ENCODE measurements at regions not wholly inside any gene's neighbourhood (a gene's known extent, or its start where the extent isn't known, plus 50 kb on each side); places are given as distances from the start of the nearest gene placed in this dataset.

- DNase-seq (ENCODE audit: low read depth, low spot score) = no peak
- CTCF ChIA-PET = interaction anchor here (1.0 to 4.8 kb wide), 2 partner anchors 10 to 13 kb away, joined by 5 to 32 read pairs; no protein-coding TSS in a partner anchor
- POLR2A ChIA-PET = no interaction called here
- no peak overlapping the region for H3K4me3 ChIP-seq (ENCODE audit: low read depth, low read length)
- TF ChIP-seq CTCF (IDR thresholded peaks at IDR 0.05; ENCODE audit: insufficient read depth, low read length, missing control alignments) = no peak
Observed at GRCh38 chr14:61847861-61848260, 85.6 kb downstream of the SNAPC1 start.

DNA sequence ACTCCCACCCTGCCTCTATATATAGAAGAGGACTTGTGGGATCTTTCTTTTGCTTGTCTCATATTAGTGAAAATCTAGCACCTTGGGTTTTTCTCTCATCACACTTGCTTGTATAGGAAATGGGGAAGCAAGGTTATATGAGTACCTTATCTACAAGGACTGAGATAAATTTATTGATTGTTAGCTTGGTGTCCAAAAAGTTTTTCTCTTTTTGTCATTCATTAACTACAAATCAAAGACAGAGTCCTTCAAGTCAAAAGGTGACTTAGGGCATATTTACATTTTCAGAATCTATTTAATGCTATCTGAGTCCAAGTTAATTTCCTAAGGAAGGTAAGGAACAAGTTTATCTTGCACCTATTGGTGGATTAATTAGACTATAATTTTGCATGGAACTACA is 92.7 kb downstream of the SNAPC1 start:
- DNase-seq (ENCODE audit: low read depth, low spot score) = no peak
- no peak for TF ChIP-seq CTCF (IDR thresholded peaks at IDR 0.05; ENCODE audit: insufficient read depth, low read length, missing control alignments)
- H3K4me3 ChIP-seq (ENCODE audit: low read depth, low read length) = no peak overlapping the region
- ChIA-PET POLR2A (no interaction called here), CTCF (no interaction called here)

- TF ChIP-seq CTCF (IDR thresholded peaks at IDR 0.05; ENCODE audit: insufficient read depth, low read length, missing control alignments) = peak; percentile 69
- CTCF ChIA-PET = interaction anchor here (0.8 to 3.3 kb wide), 14 partner anchors 13 to 427 kb away, joined by 3 to 23 read pairs (median 4); no protein-coding TSS in a partner anchor
- DNase-seq (ENCODE audit: low read depth, low spot score) = no peak
- POLR2A ChIA-PET = no interaction called here
- no peak overlapping the region for H3K4me3 ChIP-seq (ENCODE audit: low read depth, low read length)
Observed at GRCh38 chr14:61860294-61860918, 98.2 kb downstream of the SNAPC1 start.

- no peak overlapping the region for H3K4me3 ChIP-seq (ENCODE audit: low read depth, low read length)
- CTCF ChIA-PET = interaction anchor here (0.8 to 3.3 kb wide), 8 partner anchors 14 to 428 kb away, joined by 3 to 23 read pairs (median 4); no protein-coding TSS in a partner anchor
- POLR2A ChIA-PET = no interaction called here
Observed at GRCh38 chr14:61861320-61861865, 99.2 kb downstream of the SNAPC1 start.

GRCh38 chr14:61864329-61864898 is 102.2 kb downstream of the SNAPC1 start:
- no peak for TF ChIP-seq CTCF (IDR thresholded peaks at IDR 0.05; ENCODE audit: insufficient read depth, low read length, missing control alignments)
- ChIA-PET CTCF (no interaction called here), POLR2A (no interaction called here)
- no peak for DNase-seq (ENCODE audit: low read depth, low spot score)
- no peak overlapping the region for H3K4me3 ChIP-seq (ENCODE audit: low read depth, low read length)

More at GRCh38 chr14:61861320-61861865, 99.2 kb downstream of the SNAPC1 start:
- no peak for DNase-seq (ENCODE audit: low read depth, low spot score)
- no peak for TF ChIP-seq CTCF (IDR thresholded peaks at IDR 0.05; ENCODE audit: insufficient read depth, low read length, missing control alignments)
